Fibroblast of the aortic adventitia (primary cell): ENCODE measurements at regions not wholly inside any gene's neighbourhood (a gene's known extent, or its start where the extent isn't known, plus 50 kb on each side); places are given as distances from the start of the nearest gene placed in this dataset.
A peak's percentile ranks its signal among the peaks of the same experiment; 100 is the strongest.
"Not testable (repeated sequence)": the region's sequence is repeated elsewhere in the genome, so short reads cannot be mapped to it uniquely, and the experiment has no call there.

ENCODE experiments used
- DNase-seq: peaks from one replicate; pipeline ENCODE4 v3.0.0-alpha.2; 2010; ENCODE audit warnings: low read depth
- H3K4me3 ChIP-seq: 2 replicates; pipeline ENCODE4 v1.5.1; 2011; ENCODE audit warnings: low read depth, mild to moderate bottlenecking, control low read depth, low read length, moderate library complexity
- TF ChIP-seq, protein P1 (sequence below): IDR thresholded peaks from 2 replicates; pipeline ENCODE4 v1.5.1; 2011; ENCODE audit warnings: mild to moderate bottlenecking, low read length, control low read depth, inconsistent platforms; ENCODE audit not compliant: insufficient read depth

DNA sequence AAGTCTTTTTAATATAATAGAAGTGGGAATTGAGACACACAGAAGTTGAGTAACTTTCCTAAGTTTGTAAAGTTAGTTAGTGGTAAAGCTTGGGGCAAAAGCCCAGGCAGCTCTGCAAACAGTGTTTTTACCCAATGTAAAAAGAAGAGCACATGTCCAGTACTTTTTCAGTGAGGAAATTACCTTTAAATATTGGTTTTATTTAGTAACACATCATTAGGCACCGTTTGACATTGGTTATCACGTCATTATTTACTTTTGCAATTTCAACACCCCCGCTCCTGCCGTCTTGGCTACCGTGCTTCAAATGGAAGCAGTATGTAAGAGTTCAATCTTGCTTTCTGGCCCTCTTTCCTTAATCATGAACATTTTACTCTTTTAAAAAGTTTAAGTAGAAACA, 807.9 kb downstream of the EPHA4 start:
- no peak for DNase-seq
- H3K4me3 ChIP-seq: no peak overlapping the region

GRCh38 chr2:220767591-220768255, 804.4 kb downstream of the EPHA4 start:
- TF ChIP-seq, protein P1, sequence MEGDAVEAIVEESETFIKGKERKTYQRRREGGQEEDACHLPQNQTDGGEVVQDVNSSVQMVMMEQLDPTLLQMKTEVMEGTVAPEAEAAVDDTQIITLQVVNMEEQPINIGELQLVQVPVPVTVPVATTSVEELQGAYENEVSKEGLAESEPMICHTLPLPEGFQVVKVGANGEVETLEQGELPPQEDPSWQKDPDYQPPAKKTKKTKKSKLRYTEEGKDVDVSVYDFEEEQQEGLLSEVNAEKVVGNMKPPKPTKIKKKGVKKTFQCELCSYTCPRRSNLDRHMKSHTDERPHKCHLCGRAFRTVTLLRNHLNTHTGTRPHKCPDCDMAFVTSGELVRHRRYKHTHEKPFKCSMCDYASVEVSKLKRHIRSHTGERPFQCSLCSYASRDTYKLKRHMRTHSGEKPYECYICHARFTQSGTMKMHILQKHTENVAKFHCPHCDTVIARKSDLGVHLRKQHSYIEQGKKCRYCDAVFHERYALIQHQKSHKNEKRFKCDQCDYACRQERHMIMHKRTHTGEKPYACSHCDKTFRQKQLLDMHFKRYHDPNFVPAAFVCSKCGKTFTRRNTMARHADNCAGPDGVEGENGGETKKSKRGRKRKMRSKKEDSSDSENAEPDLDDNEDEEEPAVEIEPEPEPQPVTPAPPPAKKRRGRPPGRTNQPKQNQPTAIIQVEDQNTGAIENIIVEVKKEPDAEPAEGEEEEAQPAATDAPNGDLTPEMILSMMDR: no peak

More for the DNA sequence above, 807.9 kb downstream of the EPHA4 start:
- TF ChIP-seq, protein P1: no peak

GRCh38 chr2:220775856-220776488, 796.1 kb downstream of the EPHA4 start:
- no peak for DNase-seq
- TF ChIP-seq, protein P1: no peak
- no peak overlapping the region for H3K4me3 ChIP-seq

More at GRCh38 chr2:220767591-220768255, 804.4 kb downstream of the EPHA4 start:
- no peak for DNase-seq
- H3K4me3 ChIP-seq: no peak overlapping the region

- H3K4me3 ChIP-seq, DNase-seq: not testable (repeated sequence)
Measured at GRCh38 chr2:220779076-220779475, 793.0 kb downstream of the EPHA4 start.

DNA sequence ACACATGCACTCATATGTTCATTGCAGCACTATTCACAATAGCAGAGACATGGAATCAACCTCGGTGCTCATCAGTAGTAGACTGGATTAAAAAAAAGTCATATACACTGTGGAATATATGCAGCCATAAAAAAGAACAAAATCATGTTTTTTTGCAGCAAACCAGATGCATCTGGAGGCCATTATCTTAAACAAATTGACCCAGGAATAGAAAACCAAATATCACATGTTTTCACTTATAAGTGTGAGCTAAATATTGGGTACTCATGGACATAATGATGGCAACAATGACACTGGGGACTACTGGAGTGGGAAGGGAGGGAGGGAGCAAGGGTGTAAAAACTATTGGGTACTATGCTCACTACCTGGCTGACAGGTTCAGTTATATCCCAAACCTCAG, 792.6 kb downstream of the EPHA4 start:
- DNase-seq: no peak
- TF ChIP-seq, protein P1: no peak
- H3K4me3 ChIP-seq: no peak overlapping the region

GRCh38 chr2:220779931-220780330, 792.2 kb downstream of the EPHA4 start:
- no peak overlapping the region for H3K4me3 ChIP-seq
- TF ChIP-seq, protein P1: no peak
- DNase-seq: peak; percentile 67

GRCh38 chr2:220781622-220782241, 790.4 kb downstream of the EPHA4 start:
- no peak for DNase-seq
- TF ChIP-seq, protein P1: no peak
- H3K4me3 ChIP-seq: no peak overlapping the region
